ENCODE measurements at regions not wholly inside any gene's neighbourhood (a gene's known extent, or its start where the extent isn't known, plus 50 kb on each side); places are given as distances from the start of the nearest gene placed in this dataset.
"Not testable (repeated sequence)": the region's sequence is repeated elsewhere in the genome, so short reads cannot be mapped to it uniquely, and the experiment has no call there.

GRCh38 chr9:11653867-11654266 lies 1039.3 kb upstream of the TYRP1 start:
- no peak overlapping the region for H3K4me3 ChIP-seq (ENCODE audit: low read length)
- DNase-seq (ENCODE audit: low read depth), result no peak
- no peak for TF ChIP-seq CTCF (conservative IDR thresholded peaks at IDR 0.05; ENCODE audit: low read length)

- H3K4me3 ChIP-seq (ENCODE audit: low read length), result no peak overlapping the region
- no peak for DNase-seq (ENCODE audit: low read depth)
- no peak for TF ChIP-seq CTCF (conservative IDR thresholded peaks at IDR 0.05; ENCODE audit: low read length)
These were observed 1029.3 kb upstream of the TYRP1 start for GRCh38 chr9:11663913-11664312.

- no peak overlapping the region for H3K4me3 ChIP-seq (ENCODE audit: low read length)
- TF ChIP-seq CTCF (conservative IDR thresholded peaks at IDR 0.05; ENCODE audit: low read length), result no peak
- DNase-seq (ENCODE audit: low read depth), result no peak
These were observed 1016.4 kb upstream of the TYRP1 start for GRCh38 chr9:11676821-11677220.

- no peak for DNase-seq (ENCODE audit: low read depth)
- H3K4me3 ChIP-seq (ENCODE audit: low read length), result no peak overlapping the region
- no peak for TF ChIP-seq CTCF (conservative IDR thresholded peaks at IDR 0.05; ENCODE audit: low read length)
These were observed 1006.5 kb upstream of the TYRP1 start for GRCh38 chr9:11686733-11687132.

- no peak for TF ChIP-seq CTCF (conservative IDR thresholded peaks at IDR 0.05; ENCODE audit: low read length)
- DNase-seq (ENCODE audit: low read depth), result no peak
- no peak overlapping the region for H3K4me3 ChIP-seq (ENCODE audit: low read length)
These were observed 996.1 kb upstream of the TYRP1 start for GRCh38 chr9:11697126-11697525.

GRCh38 chr9:11701706-11702105 lies 991.5 kb upstream of the TYRP1 start:
- TF ChIP-seq CTCF (conservative IDR thresholded peaks at IDR 0.05; ENCODE audit: low read length), result no peak
- no peak for DNase-seq (ENCODE audit: low read depth)
- no peak overlapping the region for H3K4me3 ChIP-seq (ENCODE audit: low read length)

GRCh38 chr9:11702548-11702947 lies 990.6 kb upstream of the TYRP1 start:
- no peak for TF ChIP-seq CTCF (conservative IDR thresholded peaks at IDR 0.05; ENCODE audit: low read length)
- H3K4me3 ChIP-seq (ENCODE audit: low read length), result no peak overlapping the region
- no peak for DNase-seq (ENCODE audit: low read depth)

GRCh38 chr9:11704198-11704597 lies 989.0 kb upstream of the TYRP1 start:
- DNase-seq (ENCODE audit: low read depth); H3K4me3 ChIP-seq (ENCODE audit: low read length): not testable (repeated sequence)
